ENCODE measurements at regions not wholly inside any gene's neighbourhood (a gene's known extent, or its start where the extent isn't known, plus 50 kb on each side); places are given as distances from the start of the nearest gene placed in this dataset.

- TF ChIP-seq MAX (IDR thresholded peaks at IDR 0.05) (no peak), REST (IDR thresholded peaks at IDR 0.05; ENCODE audit: low read depth) (no peak), EGR1 (IDR thresholded peaks at IDR 0.05) (no peak), YY1 (IDR thresholded peaks at IDR 0.05; ENCODE audit: low read depth) (no peak), NFIC (IDR thresholded peaks at IDR 0.05) (no peak), USF1 (IDR thresholded peaks at IDR 0.05) (no peak), CEBPB (IDR thresholded peaks at IDR 0.05) (no peak), RAD21 (IDR thresholded peaks at IDR 0.05; ENCODE audit: low read depth) (no peak), TEAD4 (IDR thresholded peaks at IDR 0.05) (no peak)
Observed at GRCh38 chr4:138404801-138405200, 162.7 kb upstream of the SLC7A11 start.

All from Ishikawa (cell line).